C4-2B (cell line): ENCODE measurements at regions not wholly inside any gene's neighbourhood (a gene's known extent, or its start where the extent isn't known, plus 50 kb on each side); places are given as distances from the start of the nearest gene placed in this dataset.

Source experiments
- H3K27ac ChIP-seq: fragments of 450-650 bp; 2 replicates; pipeline ENCODE4 v1.5.1; 2017
- ZFX ChIP-seq: fragments of 450-650 bp; IDR thresholded peaks from 2 replicates; pipeline ENCODE4 v1.6.1; 2017
- TF ChIP-seq, protein P1 (sequence below): fragments of 450-650 bp; conservative IDR thresholded peaks from 2 replicates; pipeline ENCODE4 v1.5.1; 2017; ENCODE audit warnings: mild to moderate bottlenecking

DNA sequence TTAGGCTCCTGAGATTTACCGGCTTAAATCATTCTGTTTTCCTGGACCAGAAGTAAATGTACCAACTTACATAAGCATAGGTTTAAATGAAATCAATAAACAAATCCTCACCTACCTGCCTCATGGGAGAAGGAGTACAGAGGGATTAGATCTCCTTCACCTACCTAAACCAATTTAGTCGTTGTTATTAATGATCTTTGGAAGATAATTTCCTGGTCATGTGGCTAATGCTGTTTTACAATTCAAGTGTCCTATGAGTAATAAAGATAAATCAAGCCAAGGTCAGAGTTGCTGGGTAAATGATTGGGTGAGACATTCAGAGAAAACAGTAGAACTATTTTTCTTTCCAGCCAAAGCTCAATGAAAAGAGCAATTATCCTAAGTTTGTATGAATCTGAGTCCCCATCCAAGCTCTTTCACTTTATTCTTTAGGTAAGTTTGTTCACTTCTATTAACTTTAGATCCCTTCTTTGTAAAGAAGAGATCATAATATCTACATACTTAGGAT, 423.0 kb upstream of the FAM241A start:
- TF ChIP-seq ZFX: no peak
- TF ChIP-seq, protein P1, sequence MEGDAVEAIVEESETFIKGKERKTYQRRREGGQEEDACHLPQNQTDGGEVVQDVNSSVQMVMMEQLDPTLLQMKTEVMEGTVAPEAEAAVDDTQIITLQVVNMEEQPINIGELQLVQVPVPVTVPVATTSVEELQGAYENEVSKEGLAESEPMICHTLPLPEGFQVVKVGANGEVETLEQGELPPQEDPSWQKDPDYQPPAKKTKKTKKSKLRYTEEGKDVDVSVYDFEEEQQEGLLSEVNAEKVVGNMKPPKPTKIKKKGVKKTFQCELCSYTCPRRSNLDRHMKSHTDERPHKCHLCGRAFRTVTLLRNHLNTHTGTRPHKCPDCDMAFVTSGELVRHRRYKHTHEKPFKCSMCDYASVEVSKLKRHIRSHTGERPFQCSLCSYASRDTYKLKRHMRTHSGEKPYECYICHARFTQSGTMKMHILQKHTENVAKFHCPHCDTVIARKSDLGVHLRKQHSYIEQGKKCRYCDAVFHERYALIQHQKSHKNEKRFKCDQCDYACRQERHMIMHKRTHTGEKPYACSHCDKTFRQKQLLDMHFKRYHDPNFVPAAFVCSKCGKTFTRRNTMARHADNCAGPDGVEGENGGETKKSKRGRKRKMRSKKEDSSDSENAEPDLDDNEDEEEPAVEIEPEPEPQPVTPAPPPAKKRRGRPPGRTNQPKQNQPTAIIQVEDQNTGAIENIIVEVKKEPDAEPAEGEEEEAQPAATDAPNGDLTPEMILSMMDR: no peak
- no peak overlapping the region for H3K27ac ChIP-seq

DNA sequence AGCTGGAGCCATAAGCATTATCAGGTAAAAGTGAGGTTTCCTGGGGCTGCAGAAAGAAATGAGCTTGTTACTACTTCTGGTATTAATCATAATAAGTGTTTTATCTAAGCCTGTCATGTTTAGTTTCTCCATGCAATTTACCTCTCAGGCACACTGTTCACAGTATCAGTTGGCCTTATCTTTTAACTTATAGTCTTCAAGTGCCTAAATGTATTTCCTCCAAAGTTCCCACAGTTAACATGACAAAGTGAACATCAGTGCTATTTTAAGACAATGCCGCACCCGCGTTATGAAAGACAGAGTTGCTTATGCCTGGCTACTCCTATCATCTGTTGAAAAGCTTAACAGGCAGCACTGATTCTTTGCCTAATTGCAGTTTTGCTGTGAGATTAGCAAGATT, 408.7 kb upstream of the FAM241A start:
- no peak for TF ChIP-seq ZFX
- TF ChIP-seq, protein P1: no peak
- H3K27ac ChIP-seq: no peak overlapping the region

DNA sequence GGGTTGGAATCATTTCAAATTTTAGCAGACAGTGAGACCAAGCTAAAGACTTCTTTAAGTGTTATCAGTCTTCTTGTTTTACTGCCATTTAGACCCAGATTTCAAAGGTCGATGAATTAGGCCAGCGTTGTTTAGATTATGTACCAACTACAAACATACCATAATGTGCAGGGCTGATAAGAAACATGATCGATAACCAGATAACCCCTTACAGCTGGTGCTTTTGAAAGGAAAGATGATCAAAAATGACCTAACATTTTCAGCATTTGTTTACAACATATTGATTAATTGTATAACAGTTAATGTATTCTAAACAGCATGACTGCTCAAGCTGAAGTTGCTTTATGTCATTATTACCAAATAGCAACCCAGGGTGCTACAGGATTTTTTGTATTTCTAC, 400.4 kb upstream of the FAM241A start:
- H3K27ac ChIP-seq: no peak overlapping the region
- no peak for TF ChIP-seq ZFX
- TF ChIP-seq, protein P1: no peak

DNA sequence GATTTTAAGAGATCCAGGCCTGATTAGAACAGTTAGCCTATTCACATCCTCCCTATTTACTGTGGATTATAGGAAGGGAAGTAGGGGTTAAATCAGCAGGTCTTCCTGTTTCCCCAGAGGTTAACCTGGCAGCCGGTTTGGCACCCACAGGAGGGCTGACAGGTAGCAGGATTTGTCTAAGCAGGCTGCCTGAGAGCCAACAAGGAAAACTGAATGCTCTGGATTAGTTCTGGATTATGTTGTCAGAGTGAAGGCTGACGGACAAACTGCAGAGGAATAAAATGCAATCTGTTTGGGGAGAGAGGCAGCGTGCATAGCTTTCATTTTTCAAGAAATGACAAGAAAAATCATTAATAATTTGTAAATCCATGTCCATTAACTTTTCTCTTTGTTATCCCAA, 397.1 kb upstream of the FAM241A start:
- no peak overlapping the region for H3K27ac ChIP-seq
- TF ChIP-seq ZFX: no peak
- TF ChIP-seq, protein P1: no peak

DNA sequence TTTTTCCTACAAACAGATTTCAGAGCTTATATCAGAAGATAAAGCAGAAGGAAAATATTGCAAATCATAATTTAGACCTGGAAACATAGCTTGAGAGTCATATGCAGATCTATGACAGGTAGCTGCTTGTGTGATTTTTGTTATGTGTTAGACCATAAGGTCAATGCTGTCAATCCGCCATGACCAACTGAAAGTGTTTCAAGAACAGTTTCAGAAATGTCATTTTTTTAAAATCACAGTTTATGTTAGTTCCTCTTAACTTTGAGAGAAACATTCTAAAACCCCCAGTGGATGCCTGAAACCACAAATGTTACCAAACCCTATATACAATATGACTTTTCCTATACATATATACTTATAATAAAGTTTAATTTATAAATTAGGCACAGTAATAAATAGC, 391.3 kb upstream of the FAM241A start:
- H3K27ac ChIP-seq: no peak overlapping the region
- no peak for TF ChIP-seq ZFX
- TF ChIP-seq, protein P1: no peak

DNA sequence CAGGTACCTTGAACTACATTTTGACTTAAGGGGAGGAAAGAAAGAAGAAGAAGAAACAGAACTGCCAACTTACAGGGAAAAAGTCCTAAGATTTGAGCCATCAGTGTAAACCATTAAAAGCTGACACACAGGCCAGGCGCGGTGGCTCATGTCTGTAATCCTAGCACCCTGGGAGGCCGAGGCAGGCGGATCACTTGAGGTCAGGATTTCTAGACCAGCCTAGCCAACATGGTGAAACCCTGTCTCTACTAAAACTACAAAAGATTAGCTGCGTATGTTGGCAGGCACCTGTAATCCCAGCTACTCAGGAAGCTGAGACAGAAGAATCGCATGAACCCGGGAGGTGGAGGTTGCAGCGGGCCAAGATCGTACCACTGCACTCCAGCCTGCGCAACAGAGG, 389.7 kb upstream of the FAM241A start:
- no peak overlapping the region for H3K27ac ChIP-seq
- TF ChIP-seq ZFX: no peak
- TF ChIP-seq, protein P1: no peak

DNA sequence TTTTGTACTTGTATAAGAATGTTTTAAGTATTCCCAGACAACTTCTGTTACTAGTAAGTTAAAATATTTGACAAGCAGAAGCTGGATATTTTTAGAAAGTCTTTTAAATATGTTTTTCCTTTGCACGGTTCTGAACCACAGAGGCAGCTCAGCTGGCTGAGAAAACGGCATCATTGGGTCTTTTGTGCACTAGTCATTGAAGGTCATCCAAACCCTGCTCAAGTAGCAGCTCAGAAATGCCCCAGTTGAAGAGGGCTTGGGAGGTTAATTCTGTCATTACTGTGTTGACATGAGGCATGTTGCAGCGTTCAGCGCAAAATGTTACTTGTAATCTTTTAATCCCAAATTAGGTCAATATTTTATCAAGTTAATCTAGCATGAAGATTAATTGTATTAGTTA, 383.7 kb upstream of the FAM241A start:
- H3K27ac ChIP-seq: no peak overlapping the region
- no peak for TF ChIP-seq ZFX
- TF ChIP-seq, protein P1: no peak
